Lung (tissue), 11 donors: ENCODE measurements at regions not wholly inside any gene's neighbourhood (a gene's known extent, or its start where the extent isn't known, plus 50 kb on each side); places are given as distances from the start of the nearest gene placed in this dataset.
"Not testable (repeated sequence)": the region's sequence is repeated elsewhere in the genome, so short reads cannot be mapped to it uniquely, and the experiment has no call there.

ENCODE experiments used
- ATAC-seq: fragments of 200-7000 bp; cut with Tn5 transposase; one replicate; pipeline ENCODE4 v1.9.1; 2020; ENCODE audit warnings: moderate number of reproducible peaks; ENCODE audit not compliant: insufficient read depth, low FRiP score
- DNase-seq, 3 donors: peaks; one replicate each; pipeline ENCODE4 v3.0.0-alpha.2; 2013 to 2017
- H3K27ac ChIP-seq, 2 donors: one replicate each; pipeline ENCODE4 v1.5.1; 2013; ENCODE audit warnings: mild to moderate bottlenecking in 2 of 2, moderate library complexity in 2 of 2, control low read depth in 1 of 2, inconsistent platforms in 1 of 2, low read depth in 1 of 2, low read length in 1 of 2
- H3K27me3 ChIP-seq, 3 donors: one replicate each; pipeline ENCODE4 v1.5.1; 2013; ENCODE audit warnings: low read length in 2 of 3; ENCODE audit not compliant: control insufficient read depth in 3 of 3, insufficient read depth in 3 of 3
- H3K36me3 ChIP-seq, 4 donors: one replicate each; pipeline ENCODE4 v1.5.1; 2013; ENCODE audit warnings: low read length in 4 of 4, mild to moderate bottlenecking in 1 of 4, moderate library complexity in 1 of 4; ENCODE audit not compliant: control insufficient read depth in 4 of 4, insufficient read depth in 4 of 4
- H3K4me1 ChIP-seq, 5 donors: one replicate each; pipeline ENCODE4 v1.5.1; 2013; ENCODE audit warnings: low read length in 5 of 5, mild to moderate bottlenecking in 2 of 5, moderate library complexity in 1 of 5; ENCODE audit not compliant: control insufficient read depth in 5 of 5, insufficient read depth in 5 of 5
- H3K4me3 ChIP-seq: one replicate; pipeline ENCODE4 v1.5.1; 2013; ENCODE audit warnings: mild to moderate bottlenecking, control low read depth, moderate library complexity
- H3K9ac ChIP-seq, 2 donors: one replicate each; pipeline ENCODE4 v1.5.1; 2013; ENCODE audit warnings: low read length in 2 of 2, control low read depth in 1 of 2; ENCODE audit not compliant: insufficient read depth in 1 of 2
- H3K9me3 ChIP-seq, 4 donors: one replicate each; pipeline ENCODE4 v1.5.1; 2013; ENCODE audit warnings: low read length in 3 of 4, mild to moderate bottlenecking in 1 of 4, moderate library complexity in 1 of 4; ENCODE audit not compliant: control insufficient read depth in 4 of 4, insufficient read depth in 3 of 4
- WGBS, 2 donors: extraction: QIAGEN DNeasy Blood & Tissue Kit; methylation state at CpG; one replicate each; pipeline ENCODE4 v1.1.7; 2013; 5-methylcytosine and 5-hydroxymethylcytosine counted together
- TF ChIP-seq, protein P1 (sequence below): IDR thresholded peaks from 2 replicates; pipeline ENCODE4 v1.5.1; 2012; ENCODE audit warnings: mild to moderate bottlenecking; ENCODE audit errors: control extremely low read depth, extremely low read depth
- donor health status: control.
- donor health status: control.
- donor health status: Bipolar disorder and iron deficiency.
- donor health status: healthy.
- donor health status: DM: yes; HTN: yes; CAD: no.

DNA sequence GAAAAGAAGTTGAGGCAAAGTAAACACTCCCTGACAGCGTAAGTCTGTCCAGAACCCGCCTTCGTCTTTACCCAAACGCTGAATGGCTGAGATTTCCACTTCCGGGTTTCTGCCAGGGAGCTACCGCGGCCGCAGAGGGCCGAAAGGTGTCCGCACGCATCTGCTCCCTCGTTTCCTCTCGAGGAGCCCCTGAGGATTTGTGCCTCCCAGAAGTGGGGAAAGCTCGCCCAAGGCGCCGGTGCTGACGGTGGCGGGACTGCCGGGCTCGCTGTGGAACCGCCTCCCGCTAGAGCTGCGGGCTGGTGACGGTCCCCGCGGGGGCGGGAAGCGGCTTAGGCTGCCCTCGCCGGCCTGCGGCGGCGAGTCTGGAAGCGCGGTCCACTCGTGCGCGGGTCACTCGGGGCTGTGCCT is 1760.2 kb upstream of the DEFB115 start:
- TF ChIP-seq, protein P1, sequence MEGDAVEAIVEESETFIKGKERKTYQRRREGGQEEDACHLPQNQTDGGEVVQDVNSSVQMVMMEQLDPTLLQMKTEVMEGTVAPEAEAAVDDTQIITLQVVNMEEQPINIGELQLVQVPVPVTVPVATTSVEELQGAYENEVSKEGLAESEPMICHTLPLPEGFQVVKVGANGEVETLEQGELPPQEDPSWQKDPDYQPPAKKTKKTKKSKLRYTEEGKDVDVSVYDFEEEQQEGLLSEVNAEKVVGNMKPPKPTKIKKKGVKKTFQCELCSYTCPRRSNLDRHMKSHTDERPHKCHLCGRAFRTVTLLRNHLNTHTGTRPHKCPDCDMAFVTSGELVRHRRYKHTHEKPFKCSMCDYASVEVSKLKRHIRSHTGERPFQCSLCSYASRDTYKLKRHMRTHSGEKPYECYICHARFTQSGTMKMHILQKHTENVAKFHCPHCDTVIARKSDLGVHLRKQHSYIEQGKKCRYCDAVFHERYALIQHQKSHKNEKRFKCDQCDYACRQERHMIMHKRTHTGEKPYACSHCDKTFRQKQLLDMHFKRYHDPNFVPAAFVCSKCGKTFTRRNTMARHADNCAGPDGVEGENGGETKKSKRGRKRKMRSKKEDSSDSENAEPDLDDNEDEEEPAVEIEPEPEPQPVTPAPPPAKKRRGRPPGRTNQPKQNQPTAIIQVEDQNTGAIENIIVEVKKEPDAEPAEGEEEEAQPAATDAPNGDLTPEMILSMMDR = no peak

DNA sequence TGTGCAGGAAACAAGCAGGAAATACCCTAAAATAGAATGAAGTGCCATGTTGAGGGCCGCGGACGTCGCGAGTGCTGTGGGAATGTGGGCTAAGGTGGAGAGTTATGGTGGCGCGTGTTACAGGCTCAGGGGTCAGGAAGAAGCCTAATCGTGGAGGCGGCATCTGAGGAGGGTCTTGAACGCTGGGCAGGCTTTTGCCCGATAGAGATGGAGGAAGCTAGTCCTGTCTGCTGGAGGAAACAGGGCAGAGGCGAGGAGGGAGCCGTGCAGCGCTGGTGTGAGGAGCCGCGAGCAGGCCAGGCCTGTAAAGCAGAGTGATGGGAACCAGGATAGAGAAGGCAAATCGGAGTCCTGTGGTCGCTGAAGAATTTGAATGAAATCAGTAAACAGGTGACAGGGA is 1759.8 kb upstream of the DEFB115 start:
- not testable (repeated sequence) for H3K4me3 ChIP-seq, H3K27ac ChIP-seq, H3K36me3 ChIP-seq, DNase-seq, H3K9ac ChIP-seq, H3K4me1 ChIP-seq, ATAC-seq, H3K27me3 ChIP-seq
- H3K9me3 ChIP-seq = peaks cover 0 to 14% (median 6%) of the 10 kb centered on the region in 4 donors
- WGBS, 2 donors = 58 to 59% methylated on average over 18 of the region's 18 CpGs

More for the DNA sequence above, 1760.2 kb upstream of the DEFB115 start:
- H3K27ac ChIP-seq = no peak overlapping the region
- H3K4me3 ChIP-seq = no peak overlapping the region
- H3K27me3 ChIP-seq = no peaks in the 10 kb centered on the region
- no peaks in the 10 kb centered on the region for H3K36me3 ChIP-seq
- H3K9ac ChIP-seq = no peak overlapping the region
- ATAC-seq = no peak
- H3K9me3 ChIP-seq = peaks cover 0 to 14% (median 6%) of the 10 kb centered on the region in 4 donors
- peak in 1 of 3 donors; percentile 7 for DNase-seq
- no peaks in the 10 kb centered on the region for H3K4me1 ChIP-seq
- 48 to 49% methylated on average over 38 to 39 of the region's 39 CpGs for WGBS, 2 donors

DNA sequence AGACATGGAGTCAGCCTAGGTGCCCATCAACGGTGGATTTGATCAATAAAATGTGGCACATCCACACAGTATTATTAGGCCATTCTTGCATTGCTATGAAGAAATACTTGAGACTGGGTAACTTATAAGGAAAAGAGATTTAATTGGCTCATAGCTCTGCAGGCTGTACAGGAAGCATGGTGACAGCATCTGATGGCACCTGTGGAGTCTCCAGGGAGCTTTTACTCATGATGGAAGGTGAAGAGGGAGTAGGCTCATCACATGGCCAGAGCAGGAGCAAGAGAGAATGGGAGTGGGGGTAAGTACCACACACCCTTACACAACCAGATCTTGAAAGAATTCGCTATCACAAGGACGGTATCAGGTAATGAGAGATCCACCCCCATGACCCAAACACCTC is 1756.7 kb upstream of the DEFB115 start:
- H3K36me3 ChIP-seq, H3K4me3 ChIP-seq, H3K27me3 ChIP-seq, H3K27ac ChIP-seq, H3K4me1 ChIP-seq, H3K9ac ChIP-seq, DNase-seq, ATAC-seq: not testable (repeated sequence)
- H3K9me3 ChIP-seq = peaks cover 0 to 14% (median 4%) of the 10 kb centered on the region in 4 donors
- WGBS, 2 donors = 41 to 55% methylated on average over 3 of the region's 3 CpGs

DNA sequence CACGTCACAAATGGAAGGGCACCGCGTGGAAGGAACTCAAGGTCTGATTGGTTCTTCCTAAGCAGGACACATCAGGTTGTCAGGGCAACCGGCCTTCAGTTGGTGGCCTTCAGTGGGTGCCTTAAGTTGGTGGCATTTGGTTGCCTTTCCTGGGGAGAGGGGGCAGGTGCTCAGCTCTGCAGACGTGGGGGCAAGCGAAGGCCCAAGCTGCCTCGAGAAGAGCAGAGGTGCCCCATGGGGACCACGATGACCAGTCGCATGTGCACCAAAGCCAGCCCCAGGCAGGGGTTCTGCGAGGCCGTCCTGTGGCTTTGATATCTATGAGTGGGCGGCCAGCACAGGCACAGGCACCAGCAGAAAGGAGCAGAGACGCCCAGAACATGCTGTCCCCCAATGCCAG is 1742.8 kb upstream of the DEFB115 start:
- not testable (repeated sequence) for H3K4me1 ChIP-seq, H3K27ac ChIP-seq, DNase-seq, H3K36me3 ChIP-seq, ATAC-seq, H3K9ac ChIP-seq, H3K4me3 ChIP-seq, H3K27me3 ChIP-seq
- 69 to 71% methylated on average over 13 of the region's 13 CpGs for WGBS, 2 donors
- H3K9me3 ChIP-seq = peaks cover 0 to 17% (median 6%) of the 10 kb centered on the region in 4 donors

DNA sequence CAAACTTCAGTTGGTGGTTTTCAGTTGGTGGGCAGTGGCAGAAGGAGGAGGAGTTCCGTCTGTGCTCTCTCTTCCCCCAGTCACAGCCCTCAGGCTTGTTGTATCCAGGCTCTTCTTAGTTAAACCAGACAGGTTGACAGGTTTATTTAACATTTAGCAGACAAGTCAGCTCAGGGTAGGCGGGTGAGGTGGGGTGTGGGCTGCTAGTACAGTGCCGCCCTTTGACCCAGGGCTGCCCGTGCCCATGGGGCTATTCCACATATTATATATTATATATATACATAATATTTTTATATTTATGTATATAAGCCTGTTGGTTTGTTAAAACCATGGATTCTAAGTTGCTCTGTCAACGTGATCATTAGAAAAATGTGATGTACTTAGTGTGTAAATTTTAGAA is 1740.6 kb upstream of the DEFB115 start:
- not testable (repeated sequence) for H3K36me3 ChIP-seq, H3K4me1 ChIP-seq, DNase-seq, H3K4me3 ChIP-seq, H3K27me3 ChIP-seq, ATAC-seq, H3K9ac ChIP-seq, H3K27ac ChIP-seq
- peaks cover 0 to 10% (median 4%) of the 10 kb centered on the region in 4 donors for H3K9me3 ChIP-seq
- WGBS, 2 donors = 56 to 58% methylated on average over 5 of the region's 5 CpGs

DNA sequence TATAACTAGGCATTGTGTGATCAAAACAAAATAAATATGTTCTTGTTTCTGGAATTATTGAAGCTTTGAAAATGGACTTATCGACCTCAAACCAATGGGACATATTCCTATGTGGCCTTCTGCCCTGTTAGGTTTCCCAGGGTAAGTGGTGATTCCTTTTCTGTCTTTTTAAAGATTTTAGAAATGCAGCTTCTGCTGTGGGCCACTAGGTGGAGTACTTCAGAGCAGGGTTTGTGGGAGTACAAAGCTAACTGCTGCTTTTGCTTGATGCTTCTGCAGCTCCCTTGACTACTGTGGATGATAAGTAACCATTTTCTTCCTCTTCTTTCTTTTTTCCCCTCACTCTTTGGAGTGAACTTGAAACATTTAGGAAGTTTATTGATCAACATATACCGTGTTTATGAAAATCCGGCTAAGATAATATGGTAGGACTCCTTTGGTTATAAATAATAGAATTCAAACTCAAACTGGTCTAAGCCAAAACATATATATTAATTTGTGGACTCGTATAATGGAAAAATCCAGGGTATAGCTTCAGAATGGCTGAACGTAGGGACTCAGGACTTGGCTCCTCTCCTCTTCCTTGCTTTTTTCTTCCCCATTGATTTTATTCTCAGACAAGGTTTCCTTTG is 1737.7 kb upstream of the DEFB115 start:
- H3K36me3 ChIP-seq, ATAC-seq: not testable (repeated sequence)
- WGBS, 2 donors = 45 to 48% methylated on average over 5 of the region's 5 CpGs

DNA sequence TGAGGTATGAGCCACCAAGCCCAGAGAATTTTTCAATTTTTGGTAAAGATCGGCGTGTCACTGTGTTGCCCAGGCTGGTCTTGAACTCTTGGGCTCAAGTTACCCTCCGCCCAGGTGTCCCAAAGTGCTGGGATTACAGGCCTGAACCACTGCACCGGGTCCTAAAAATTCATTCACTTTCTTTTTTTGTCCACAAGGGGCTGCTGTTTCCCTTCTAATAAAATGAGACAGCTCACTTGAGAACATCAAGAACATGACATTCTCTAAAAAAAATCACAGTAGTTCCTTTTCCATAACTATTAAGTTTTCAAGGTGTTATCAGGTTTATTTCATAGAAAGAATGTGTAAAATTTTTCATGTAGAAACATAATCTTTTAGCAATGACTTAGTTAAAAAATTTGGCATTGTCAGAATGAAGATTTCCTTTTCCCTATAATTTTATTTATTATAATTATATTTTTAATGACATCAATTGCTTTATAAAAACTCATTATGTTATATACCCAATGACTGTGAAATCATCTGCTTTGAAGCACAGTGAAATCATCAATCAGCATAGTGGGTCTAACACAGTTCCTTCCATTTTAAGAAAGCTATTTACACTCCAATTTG is 1723.8 kb upstream of the DEFB115 start:
- H3K36me3 ChIP-seq, H3K4me3 ChIP-seq, H3K4me1 ChIP-seq, H3K9ac ChIP-seq, H3K27ac ChIP-seq, ATAC-seq, H3K9me3 ChIP-seq, DNase-seq, H3K27me3 ChIP-seq: not testable (repeated sequence)
- WGBS, 2 donors = 37 to 41% methylated on average over 4 of the region's 4 CpGs

More for the DNA sequence above, 1737.7 kb upstream of the DEFB115 start:
- H3K4me3 ChIP-seq, H3K4me1 ChIP-seq, H3K9me3 ChIP-seq, DNase-seq, H3K27me3 ChIP-seq, H3K9ac ChIP-seq, H3K27ac ChIP-seq: not testable (repeated sequence)
